ENCODE measurements at regions not wholly inside any gene's neighbourhood (a gene's known extent, or its start where the extent isn't known, plus 50 kb on each side); places are given as distances from the start of the nearest gene placed in this dataset.
"Not testable (repeated sequence)": the region's sequence is repeated elsewhere in the genome, so short reads cannot be mapped to it uniquely, and the experiment has no call there.

- DNase-seq, result no peak
Measured at GRCh38 chr7:119886007-119886406, 387.0 kb upstream of the KCND2 start.

- DNase-seq, result not testable (repeated sequence)
Measured at GRCh38 chr7:119886525-119886924, 386.4 kb upstream of the KCND2 start.

DNA sequence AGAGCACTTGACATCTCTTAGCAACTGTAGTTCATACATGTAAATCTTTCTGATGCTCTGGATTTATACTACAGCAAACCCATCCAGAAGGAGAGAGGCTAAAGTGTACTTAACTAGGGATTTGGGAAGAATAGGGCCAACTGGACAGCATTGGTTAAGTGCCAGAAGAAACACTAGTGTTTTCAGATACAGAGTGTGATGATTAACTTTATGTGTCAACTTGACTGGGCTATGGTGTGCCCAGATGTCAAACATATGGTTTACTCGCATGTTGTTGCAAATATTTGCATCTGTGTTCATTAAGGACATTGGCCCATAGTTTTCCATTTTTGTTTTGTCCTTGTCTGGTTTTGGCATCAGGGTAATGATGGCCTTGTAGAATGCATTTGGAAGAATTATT, 384.7 kb upstream of the KCND2 start:
- DNase-seq, result no peak

DNA sequence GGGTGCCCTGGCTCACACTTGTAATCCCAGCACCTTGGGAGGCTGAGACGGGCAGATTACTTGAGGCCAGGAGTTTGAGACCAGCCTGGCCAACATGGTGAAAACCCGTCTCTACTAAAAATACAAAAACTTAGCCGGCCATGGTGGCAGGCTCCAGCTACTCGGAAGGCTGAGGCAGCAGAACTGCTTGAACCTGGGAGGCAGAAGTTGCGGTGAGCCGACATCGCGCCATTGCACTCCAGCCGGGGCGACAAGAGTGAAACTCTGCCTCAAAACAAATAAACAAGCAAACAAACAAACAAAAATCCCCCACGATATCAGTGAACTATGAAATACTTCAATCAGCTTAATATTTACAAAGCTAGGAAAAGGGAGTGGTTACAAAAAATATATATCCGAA, 382.3 kb upstream of the KCND2 start:
- no peak for DNase-seq

GRCh38 chr7:119895320-119895719, 377.7 kb upstream of the KCND2 start:
- DNase-seq, result no peak

- no peak for DNase-seq
Measured at GRCh38 chr7:119896386-119896785, 376.6 kb upstream of the KCND2 start.

DNA sequence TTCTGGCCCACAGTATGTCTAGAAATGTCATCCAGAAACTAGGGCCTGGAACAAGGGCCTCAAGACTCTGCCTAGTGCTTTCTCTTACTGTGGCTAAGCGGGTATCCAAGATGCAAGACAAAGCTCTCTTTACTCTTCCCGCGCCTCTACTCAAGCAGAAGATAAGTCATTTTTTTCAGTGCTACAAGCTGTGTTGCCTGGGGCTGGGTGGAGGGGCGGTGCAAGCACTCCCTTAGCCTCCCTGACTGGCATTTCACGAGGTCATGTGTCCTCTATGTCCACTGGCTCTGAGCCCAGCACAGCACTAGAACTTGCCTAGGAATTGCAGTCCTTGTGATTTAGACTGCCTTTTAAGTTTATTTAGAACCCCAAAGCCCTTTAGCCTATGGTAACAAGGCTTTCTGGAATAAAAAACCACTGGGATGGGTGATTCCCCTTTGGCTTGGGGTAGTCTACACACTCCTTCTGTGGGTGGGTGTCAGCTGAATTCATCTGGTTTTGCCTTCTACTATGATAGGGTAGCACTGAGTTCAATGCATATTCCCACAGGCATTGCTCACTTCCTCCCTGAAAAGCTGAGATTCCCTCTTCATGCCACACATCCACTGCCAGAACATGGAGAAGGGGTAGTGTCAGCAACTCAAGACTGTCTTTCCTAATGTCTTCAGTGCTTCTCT, 371.8 kb upstream of the KCND2 start:
- DNase-seq, result no peak

DNA sequence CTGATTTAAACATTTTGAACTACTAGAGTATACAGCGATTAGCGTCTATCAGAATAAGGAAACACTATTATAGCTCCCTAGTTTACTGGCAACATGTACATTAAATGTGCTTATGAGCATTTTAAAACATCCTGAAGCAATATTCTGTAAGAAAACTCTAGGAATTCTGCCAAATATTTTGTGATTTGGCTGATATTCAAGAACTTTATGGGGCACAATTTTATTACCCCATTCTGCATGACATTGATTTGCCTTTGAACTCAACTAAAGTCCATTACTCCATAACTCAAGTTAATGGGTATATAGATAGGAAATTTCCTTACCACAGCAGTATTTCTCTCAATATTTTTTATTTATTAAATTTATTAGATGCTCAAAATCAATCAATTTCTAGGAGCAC, 369.9 kb upstream of the KCND2 start:
- DNase-seq, result peak; percentile 18

- no peak for DNase-seq
Measured at GRCh38 chr7:119905495-119905894, 367.5 kb upstream of the KCND2 start.

- no peak for DNase-seq
Measured at GRCh38 chr7:119908948-119909347, 364.0 kb upstream of the KCND2 start.

DNA sequence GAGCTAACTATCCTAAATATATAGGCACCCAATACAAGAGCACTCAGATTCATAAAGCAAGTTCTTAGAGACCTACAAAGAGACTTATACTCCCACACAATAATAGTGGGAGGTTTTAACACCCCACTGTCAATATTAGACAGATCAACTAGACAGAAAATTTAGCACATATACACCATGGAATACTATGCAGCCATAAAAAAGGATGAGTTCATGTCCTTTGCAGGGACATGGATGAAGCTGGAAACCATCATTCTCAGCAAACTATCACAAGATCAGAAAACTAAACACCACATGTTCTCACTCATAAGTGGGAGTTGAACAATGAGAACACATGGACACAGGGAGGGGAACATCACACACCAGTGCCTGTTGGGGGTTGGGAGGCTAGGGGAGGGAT, 358.9 kb upstream of the KCND2 start:
- DNase-seq, result not testable (repeated sequence)

- no peak for DNase-seq
Measured at GRCh38 chr7:119916501-119916900, 356.5 kb upstream of the KCND2 start.

GRCh38 chr7:119918185-119918584, 354.8 kb upstream of the KCND2 start:
- no peak for DNase-seq

DNA sequence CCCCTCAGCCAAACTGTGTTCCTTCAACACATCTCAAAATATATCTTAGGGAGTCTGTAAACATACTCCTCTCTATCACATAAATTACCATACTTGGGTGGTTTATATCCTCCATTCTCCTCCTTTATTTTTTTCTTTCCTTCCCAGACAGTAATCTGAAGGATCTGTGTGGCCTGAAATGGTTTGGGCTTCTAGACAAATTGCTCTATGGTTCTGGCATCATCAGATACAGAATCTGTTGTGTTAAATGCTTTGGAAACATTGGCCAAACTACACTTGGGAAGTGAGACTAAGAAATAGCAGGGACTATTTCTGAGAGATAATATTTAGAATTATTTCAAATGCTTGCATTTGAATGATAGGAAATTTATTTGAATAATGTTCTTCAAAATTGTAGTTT, 353.0 kb upstream of the KCND2 start:
- DNase-seq, result no peak

- no peak for DNase-seq
Measured at GRCh38 chr7:119925581-119926289, 347.2 kb upstream of the KCND2 start.

- DNase-seq, result no peak
Measured at GRCh38 chr7:119929891-119930290, 343.1 kb upstream of the KCND2 start.

DNA sequence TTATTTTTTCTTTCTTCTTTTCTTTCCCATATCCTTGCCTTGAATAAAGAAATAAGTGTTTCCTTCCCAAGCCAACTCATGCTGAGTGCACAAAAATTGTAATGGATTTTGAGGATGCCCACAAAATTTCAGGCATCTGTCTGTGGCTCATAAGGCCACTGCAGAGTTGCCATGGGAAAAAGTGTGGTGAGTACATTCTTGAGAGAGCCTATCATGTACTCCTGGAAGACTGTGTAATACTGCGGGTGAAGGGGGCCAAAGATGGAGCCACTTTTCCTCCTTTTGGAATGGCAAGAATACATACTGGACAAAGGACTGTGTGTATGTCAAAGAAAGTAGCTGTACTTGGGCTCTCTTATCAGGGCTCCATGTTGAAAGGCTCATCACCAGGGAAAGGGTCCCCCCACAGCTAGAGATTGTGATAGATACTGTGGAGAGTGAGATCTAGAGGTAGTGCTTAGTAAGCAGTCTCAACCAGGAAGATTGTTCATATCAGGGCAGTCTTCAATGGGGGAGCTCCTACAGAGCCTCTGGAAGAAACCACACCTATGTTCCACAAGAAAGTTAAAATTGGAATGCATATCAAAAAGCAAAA, 341.6 kb upstream of the KCND2 start:
- no peak for DNase-seq

DNA sequence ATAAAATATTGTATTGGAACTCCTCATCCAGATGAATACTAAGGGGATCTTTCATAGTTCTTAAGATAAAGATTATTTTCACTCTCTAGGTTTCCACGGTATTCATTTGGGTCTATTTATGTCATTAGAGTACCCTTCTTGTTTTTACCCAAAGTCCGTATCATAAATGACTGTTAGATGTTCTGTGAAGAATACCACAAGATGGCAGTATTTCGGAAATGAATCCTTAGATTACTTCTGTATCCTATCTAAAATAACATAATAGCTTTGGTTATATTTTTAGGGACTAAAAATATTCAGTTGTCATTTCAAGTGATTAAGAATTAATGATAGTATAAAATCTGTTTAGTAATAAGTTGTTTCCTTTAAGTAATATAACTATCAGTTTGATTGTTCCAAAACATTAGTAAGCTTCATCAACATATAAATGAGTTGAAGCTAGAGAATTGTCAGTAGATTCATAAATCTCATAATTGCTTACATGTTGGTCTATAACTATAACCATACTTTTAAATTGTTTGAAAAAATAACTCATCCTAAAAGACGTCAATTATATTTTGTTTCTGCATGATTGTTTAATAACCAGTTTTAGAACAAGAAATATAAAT, 337.5 kb upstream of the KCND2 start:
- peak; percentile 37 for DNase-seq

- no peak for DNase-seq
Measured at GRCh38 chr7:119936836-119937235, 336.1 kb upstream of the KCND2 start.

- DNase-seq, result no peak
Measured at GRCh38 chr7:119937745-119938144, 335.2 kb upstream of the KCND2 start.

- no peak for DNase-seq
Measured at GRCh38 chr7:119943942-119944600, 328.9 kb upstream of the KCND2 start.

GRCh38 chr7:119944601-119944972, 328.4 kb upstream of the KCND2 start:
- no peak for DNase-seq

DNA sequence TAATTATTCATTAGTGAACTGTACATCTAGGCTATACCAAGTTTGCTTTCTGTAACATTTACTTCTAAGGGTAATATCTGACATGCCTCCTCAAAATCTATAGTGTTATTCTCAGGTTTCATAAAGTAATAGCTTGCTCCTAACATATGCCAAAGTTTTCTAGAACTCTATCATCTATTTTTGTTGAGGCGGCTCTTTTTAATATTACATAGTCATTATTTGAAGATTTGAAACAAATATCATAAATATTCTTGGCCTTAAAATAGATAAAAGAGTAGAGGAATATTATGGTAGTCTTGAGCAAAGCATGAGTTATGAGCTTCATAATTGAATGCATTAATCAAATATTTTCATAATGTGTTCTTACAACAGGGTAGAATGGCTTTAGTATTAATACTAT, 327.2 kb upstream of the KCND2 start:
- DNase-seq, result no peak

Measured in left kidney (tissue), 1 donor.